ENCODE measurements at regions not wholly inside any gene's neighbourhood (a gene's known extent, or its start where the extent isn't known, plus 50 kb on each side); places are given as distances from the start of the nearest gene placed in this dataset.

DNA sequence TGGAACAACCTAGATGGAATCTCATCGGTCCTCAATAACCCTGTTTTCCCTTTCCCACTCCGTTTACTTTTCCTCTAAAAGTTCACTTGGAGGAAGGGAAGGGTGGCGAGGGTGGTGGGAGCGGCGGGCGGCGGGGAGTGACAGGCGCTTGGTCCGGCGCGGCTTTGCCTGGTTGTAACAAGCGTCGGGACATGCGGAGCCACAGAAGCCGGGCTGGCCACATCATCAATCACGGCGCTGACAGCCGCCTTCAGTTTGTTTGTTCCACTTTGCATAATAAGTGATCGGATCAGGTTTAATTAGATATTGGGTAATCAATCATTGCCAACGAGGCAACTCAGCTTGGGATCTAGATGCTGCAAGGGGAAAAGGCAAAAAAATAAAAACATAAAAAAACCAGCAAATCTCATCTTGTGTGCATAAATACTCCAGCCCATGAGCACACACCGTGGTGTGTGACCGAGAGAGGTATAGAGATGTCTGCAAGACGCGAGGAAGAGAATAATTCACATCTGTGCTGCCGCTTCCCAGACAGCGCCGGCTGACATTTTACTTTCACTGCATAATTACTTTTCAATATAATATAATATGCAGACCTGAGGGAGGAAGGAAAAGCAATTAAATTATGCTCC is 396.2 kb upstream of the IRX4 start:
- Histone ChIP-seq H3K4me3 (ENCODE audit: low read depth, low read length) (no peak overlapping the region), H3K27me3 (ENCODE audit: control insufficient read depth, insufficient read depth, low read length) (no peaks in the 10 kb centered on the region), H3K36me3 (ENCODE audit: control insufficient read depth, insufficient read depth, low read length) (no peaks in the 10 kb centered on the region)
- no peak for DNase-seq (ENCODE audit: low read depth)
- TF ChIP-seq, protein P1, sequence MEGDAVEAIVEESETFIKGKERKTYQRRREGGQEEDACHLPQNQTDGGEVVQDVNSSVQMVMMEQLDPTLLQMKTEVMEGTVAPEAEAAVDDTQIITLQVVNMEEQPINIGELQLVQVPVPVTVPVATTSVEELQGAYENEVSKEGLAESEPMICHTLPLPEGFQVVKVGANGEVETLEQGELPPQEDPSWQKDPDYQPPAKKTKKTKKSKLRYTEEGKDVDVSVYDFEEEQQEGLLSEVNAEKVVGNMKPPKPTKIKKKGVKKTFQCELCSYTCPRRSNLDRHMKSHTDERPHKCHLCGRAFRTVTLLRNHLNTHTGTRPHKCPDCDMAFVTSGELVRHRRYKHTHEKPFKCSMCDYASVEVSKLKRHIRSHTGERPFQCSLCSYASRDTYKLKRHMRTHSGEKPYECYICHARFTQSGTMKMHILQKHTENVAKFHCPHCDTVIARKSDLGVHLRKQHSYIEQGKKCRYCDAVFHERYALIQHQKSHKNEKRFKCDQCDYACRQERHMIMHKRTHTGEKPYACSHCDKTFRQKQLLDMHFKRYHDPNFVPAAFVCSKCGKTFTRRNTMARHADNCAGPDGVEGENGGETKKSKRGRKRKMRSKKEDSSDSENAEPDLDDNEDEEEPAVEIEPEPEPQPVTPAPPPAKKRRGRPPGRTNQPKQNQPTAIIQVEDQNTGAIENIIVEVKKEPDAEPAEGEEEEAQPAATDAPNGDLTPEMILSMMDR (IDR thresholded peaks at IDR 0.05; ENCODE audit: insufficient read depth, low read depth, low read length): no peak
- ChIA-PET CTCF (no interaction called here), POLR2A (no interaction called here)

DNA sequence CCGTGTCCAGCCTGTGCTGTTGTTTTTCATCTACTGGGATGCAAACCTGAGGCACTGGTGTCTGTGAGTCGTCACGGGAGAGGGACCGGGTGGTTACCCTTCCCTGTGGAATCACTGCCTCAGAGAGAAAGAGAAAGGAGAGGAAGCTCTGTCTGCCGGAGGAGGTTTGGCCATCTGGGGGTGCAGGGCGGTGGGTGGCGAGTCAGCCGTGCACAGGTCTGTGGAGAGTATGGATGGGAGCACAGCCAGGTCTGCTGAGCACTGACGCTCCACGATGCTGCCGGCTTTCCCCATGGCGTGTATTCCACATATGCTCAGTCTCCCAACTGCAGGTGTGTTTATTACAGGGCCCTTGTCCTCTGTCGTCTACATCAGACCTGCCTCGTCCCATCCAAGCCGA is 395.2 kb upstream of the IRX4 start:
- DNase-seq (ENCODE audit: low read depth): no peak
- ChIA-PET POLR2A (no interaction called here), CTCF (no interaction called here)
- no peak overlapping the region for H3K4me3 ChIP-seq (ENCODE audit: low read depth, low read length)
- H3K27me3 ChIP-seq (ENCODE audit: control insufficient read depth, insufficient read depth, low read length): no peaks in the 10 kb centered on the region
- H3K36me3 ChIP-seq (ENCODE audit: control insufficient read depth, insufficient read depth, low read length): no peaks in the 10 kb centered on the region
- TF ChIP-seq, protein P1 (IDR thresholded peaks at IDR 0.05; ENCODE audit: insufficient read depth, low read depth, low read length): no peak

DNA sequence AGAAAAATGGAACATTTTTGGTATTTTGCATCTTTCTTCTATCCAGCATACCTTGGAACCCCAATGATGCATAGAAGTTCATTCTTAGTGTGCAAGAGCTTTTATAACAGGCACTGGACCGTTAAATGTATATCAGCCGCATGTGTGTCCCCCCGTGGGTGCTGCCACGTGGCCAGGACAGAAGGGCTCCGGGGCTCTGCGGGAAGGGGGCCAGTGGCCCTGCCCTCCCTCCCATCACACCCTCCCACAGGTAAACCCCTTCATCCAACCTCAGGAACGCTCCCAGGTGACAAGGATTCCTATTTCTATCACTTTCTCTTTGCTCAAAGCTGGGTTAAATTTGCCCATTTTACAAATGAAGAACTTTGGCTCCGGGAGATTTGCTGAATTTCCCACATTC is 393.4 kb upstream of the IRX4 start:
- no peaks in the 10 kb centered on the region for H3K36me3 ChIP-seq (ENCODE audit: control insufficient read depth, insufficient read depth, low read length)
- ChIA-PET CTCF (no interaction called here), POLR2A (no interaction called here)

DNA sequence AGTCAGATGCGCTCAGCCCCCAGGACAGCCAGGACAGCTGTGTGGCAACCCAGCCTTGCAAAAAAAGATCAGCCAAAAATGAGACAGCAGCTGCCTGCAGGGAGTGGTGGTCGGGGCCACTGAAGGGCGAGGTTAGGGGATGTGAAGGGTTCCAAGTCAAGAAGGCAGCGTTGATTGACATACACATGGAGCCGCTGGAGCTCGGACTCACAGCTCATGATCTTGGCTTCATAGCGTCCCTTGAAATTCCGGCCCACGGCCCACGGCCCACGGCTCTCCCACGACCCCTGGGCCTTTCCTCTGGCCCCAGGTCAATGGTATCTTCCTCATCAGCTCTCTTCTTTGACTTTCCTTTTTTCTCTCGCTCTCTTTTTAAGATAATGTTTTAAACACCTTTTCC is 390.0 kb upstream of the IRX4 start:
- H3K36me3 ChIP-seq (ENCODE audit: control insufficient read depth, insufficient read depth, low read length): no peaks in the 10 kb centered on the region
- no peak for DNase-seq (ENCODE audit: low read depth)
- POLR2A ChIA-PET: no interaction called here
- H3K27me3 ChIP-seq (ENCODE audit: control insufficient read depth, insufficient read depth, low read length): no peaks in the 10 kb centered on the region
- CTCF ChIA-PET: no interaction called here
- TF ChIP-seq, protein P1 (IDR thresholded peaks at IDR 0.05; ENCODE audit: insufficient read depth, low read depth, low read length): no peak
- no peak overlapping the region for H3K4me3 ChIP-seq (ENCODE audit: low read depth, low read length)

More for the DNA sequence above, 393.4 kb upstream of the IRX4 start:
- Histone ChIP-seq H3K27me3 (ENCODE audit: control insufficient read depth, insufficient read depth, low read length) (no peaks in the 10 kb centered on the region), H3K4me3 (ENCODE audit: low read depth, low read length) (no peak overlapping the region)
- TF ChIP-seq, protein P1 (IDR thresholded peaks at IDR 0.05; ENCODE audit: insufficient read depth, low read depth, low read length): no peak
- no peak for DNase-seq (ENCODE audit: low read depth)

DNA sequence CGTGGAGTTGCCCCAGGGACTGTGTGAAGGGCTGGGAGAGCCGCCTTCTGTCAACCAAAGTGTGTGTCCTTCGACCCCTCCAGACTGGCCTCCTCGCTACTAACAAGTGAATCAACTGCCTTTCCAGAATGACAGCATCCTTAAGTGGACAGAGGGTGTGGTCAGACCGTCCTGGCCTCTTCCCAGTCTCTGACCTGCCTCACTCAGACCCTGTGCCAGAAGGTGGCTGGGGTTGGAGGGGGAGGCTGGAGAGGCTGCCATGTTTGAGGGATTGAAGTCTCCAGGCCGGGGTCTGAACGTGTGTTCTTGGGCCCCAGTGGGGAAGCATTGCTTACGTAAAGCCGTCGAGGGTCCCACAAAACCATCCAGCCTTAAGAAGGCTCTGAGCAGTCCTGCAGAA is 389.3 kb upstream of the IRX4 start:
- TF ChIP-seq, protein P1 (IDR thresholded peaks at IDR 0.05; ENCODE audit: insufficient read depth, low read depth, low read length): no peak
- no peaks in the 10 kb centered on the region for H3K36me3 ChIP-seq (ENCODE audit: control insufficient read depth, insufficient read depth, low read length)
- POLR2A ChIA-PET: no interaction called here
- DNase-seq (ENCODE audit: low read depth): no peak
- CTCF ChIA-PET: no interaction called here
- H3K27me3 ChIP-seq (ENCODE audit: control insufficient read depth, insufficient read depth, low read length): no peaks in the 10 kb centered on the region
- no peak overlapping the region for H3K4me3 ChIP-seq (ENCODE audit: low read depth, low read length)

All from BJ (cell line).